CD4-positive, alpha-beta T cell treated with Interleukin-4 for 1 hour (primary cell): ENCODE measurements at regions not wholly inside any gene's neighbourhood (a gene's known extent, or its start where the extent isn't known, plus 50 kb on each side); places are given as distances from the start of the nearest gene placed in this dataset.

Experiments used
- DNase-seq, 2 donors: peaks; one replicate each; pipeline ENCODE4 v3.0.0-alpha.2; 2020 to 2022

DNA sequence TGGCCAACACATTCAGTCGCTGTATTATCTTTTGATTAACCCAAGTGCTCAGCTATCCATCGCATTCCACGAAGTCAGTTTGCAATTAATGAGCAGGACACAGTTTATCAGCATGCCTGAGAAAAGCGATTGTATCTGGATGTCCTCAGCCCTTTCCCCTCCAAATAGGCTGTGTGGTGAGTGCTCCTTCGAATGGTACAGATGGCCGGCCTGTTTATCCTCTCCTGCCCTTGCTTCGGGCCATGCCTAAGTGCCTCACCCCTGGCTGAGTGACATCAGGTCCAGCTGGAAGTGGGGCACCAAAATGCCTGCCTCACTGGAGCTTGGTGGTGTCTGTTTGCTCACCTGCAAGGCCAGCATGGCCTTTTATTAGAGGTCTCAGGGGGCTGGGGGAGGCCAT is 317.3 kb downstream of the GADD45G start:
- DNase-seq: no peak

DNA sequence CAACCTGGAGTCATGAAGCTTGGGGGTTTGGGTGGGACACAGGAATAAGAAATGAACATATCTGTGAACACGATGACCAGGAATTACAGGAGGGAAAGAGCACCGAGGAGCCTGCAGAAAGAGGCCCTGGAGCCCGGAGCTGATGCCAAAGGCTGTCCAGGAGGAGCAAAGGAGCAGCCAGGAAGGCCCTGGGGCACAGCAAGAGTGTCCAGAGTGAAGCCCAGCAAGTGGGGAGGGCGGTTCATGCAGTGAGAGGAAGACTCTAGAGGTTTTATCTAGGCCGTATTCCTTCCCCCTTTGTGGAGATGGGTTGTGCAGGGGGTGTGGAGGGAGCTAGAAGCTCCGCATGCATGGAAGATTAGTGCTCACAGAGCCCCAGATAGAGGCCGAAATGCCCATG is 318.4 kb downstream of the GADD45G start:
- DNase-seq: no peak

DNA sequence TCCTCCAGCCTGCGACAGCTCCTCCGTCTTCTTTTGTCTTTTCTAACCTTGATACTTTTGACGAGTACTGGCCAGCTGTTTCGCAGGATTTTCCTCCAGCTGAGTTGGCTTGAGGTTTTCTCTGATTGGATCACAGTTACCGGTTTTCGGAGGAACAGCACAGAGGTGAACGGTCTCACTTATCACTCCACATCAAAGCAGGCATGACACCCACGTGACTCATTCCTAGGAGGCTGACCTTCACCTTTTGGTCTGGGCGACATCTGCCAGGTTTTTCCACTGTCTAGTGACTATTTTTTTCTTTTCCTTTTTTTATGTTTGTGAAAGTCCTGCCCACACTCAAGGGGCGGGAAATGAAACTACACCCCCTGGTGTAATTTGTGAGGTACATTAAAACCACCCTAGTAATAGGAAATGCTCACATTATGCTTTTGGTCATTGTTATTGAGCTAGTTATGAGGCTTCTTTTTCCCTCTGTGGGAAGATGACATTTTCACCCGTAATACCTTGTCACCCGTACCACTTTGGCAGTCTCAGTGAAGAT is 319.2 kb downstream of the GADD45G start:
- peak in 1 of 2 donors; percentile 35 for DNase-seq

DNA sequence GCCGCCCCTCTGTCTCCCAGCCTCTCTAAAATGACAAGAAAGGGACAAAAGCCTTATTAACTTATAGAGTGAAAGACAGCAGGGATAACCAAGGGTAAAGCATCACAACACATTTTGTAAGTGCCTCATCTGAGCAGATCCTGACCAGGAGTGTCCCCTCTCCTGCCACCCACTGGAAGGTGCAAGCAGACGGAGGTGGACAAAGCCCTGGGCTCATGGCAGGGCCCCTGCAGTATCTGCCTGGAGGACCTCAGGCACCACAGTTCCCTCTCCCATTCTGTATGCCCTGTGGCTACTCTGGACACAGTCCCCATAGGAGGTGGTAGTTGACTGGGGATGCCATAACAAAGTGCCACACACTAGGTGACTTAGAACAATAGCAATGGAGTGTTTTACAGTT is 319.8 kb downstream of the GADD45G start:
- DNase-seq: no peak

DNA sequence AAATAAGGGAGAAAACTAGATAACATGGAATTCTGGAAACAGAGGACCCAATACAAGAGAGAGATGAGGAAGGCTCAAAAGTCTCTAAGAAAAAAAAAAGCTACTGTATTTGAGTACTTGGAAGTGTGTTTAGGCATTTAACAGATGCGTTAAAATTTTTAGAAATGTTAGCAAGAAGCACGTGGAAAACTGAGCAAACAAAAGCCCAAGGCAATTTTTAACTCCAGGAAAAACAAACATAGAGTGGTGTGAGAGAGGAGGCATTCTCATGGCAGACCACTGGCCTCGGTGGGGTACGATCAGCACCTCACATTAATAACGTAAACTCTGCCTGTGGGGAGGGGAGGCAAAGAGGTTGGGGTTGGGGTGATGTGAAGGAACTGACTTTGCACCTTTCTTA is 321.4 kb downstream of the GADD45G start:
- DNase-seq: no peak

DNA sequence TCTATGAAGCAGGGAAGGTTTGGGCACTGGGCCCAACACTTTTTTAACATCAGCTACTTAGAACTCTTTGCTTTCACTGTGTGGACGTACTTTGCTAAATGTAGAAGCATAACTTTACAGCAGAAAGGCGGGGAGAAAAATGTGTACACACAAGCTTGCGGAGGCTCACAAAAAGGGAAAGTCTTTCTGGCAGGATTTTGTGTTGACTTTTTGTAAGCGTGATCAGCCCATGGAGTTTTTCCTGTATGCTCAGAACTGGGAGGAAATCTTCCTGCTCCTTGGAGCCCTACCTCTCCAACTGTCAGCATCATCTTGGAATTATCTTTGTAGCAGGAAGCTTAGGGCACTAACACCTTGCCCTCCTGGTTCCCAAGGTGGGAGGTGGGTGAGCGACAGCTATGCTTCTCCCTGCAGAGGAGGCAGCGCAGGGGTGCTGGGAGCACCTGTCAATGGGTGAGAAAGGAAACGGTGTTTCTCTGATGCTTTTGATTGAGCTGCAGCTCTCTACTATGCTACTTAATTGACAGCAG is 321.9 kb downstream of the GADD45G start:
- no peak for DNase-seq

DNA sequence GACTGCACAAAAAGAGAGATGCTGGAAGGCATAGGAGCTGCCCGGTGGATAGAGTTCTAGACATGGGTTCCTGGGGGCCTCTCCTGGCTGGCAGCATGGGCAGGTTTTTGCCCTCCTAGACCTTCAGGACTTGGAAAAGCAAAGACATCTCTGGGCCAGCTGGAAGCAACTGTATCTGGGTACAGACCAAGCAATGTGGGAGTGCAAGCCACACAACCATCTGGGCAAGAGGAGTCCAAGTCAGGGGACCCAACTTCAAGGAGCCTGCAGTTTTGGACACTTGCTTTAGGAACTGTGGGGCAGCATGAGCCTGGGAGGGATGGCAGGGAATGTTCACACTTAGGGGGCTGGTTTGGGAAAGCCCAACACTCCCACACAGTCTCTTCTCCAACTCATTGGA is 323.3 kb downstream of the GADD45G start:
- no peak for DNase-seq

DNA sequence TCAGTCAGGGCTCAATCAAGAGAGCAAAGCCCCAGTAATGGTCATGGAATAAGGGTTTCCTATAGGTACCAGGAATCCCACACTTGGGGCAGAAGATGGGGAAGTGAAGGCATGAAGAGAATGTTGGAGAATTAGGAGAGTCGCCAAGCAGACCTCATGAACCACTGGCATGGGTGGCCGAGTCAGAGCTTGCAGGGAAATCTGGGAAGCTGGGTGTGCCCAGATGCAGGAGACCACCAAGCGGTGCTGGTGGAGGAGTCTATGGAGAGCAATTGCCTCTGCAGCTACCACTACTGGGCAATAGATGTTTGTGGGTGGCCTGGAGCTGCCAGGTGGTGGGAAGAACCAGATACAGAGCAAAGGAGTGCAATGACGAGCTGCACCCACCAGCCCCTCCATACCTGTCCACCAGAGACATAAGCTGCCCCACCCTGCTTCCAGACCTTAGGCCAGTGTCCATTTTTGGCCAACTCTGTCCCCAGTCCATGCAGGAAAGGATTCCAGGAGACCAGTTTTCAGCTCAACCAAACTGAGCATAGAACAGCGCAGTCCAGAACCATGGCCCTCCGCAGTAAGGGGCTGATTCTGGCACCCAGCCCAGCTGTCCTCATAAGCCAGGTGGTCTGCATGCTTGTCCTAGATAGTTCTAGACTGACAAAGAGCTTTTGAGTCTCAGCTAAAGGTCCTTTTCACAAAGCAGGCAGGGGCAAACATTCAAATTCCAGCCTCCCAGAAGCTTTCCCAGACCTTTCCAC is 323.9 kb downstream of the GADD45G start:
- DNase-seq: no peak

DNA sequence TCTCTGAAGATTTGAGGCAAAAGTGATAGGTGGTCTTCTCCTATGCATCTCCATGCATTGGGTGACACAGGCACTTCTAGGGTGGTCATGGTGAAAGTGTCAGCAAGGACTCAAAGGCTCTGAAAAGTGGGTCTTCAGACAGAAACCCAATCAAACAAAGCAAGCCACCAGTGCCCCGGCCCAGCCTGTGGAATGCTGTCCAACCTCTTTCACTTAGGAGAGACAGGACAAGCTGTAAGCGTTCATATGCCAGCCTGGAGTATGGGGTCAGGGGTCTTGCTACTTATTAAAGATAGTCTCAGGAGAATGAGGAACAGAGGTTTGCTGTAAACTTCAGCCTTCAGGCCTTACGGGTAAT is 324.5 kb downstream of the GADD45G start:
- DNase-seq: no peak

DNA sequence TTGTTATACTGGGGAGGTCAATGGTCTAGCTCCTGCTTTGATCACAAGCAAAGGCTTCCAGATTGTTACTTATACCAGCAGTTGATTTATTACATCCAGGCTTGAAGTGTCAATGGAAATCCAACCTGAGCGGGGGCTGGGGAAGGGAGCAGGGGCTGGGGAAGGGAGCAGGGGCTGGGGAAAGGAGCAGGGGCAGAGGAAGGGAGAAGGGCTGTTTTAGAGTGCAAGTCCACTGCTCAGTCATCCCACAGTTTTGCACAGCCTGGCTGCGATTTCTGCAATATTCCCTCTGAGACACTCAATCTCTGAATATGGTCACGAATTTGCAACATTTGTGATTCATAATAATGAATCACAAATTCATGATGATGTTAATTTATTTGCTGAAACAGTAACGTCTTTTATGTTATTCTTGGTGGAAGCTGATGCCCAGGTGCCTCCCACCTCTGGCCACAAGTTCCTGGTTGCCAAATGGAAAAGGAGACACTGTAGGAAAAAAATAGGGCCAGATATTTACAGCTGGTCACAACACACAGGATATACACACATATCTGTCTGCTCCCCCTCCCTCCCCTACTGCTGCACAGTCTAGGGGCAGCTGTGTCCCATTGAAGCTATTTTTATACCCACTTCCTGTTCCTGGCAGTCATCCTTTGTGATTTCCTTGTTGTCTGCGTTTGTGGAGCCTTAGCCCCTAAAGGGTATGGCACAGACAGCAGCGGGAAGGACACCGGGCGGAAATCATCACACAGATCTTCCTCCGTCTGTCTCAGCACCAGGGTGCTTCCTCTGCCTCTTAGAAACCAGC is 325.1 kb downstream of the GADD45G start:
- no peak for DNase-seq

DNA sequence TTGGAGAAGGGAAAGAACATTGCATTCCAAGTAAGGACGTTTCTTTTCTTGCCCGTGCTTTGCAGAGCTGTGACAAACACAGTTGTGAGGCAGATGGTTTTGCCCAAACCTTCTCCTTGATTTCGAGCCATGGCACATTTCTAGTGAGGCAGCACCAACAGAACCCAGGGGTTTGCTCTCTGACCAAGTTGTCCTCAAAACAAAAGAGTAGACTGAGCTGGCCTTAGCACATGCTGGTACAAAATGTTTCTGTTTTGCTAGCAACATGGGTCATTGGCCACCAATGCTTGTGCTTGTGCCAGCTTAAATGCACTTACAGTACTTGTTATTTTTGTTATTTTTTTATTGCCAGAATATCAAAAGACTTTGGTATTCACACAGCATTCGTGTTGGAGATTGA is 328.8 kb downstream of the GADD45G start:
- no peak for DNase-seq

DNA sequence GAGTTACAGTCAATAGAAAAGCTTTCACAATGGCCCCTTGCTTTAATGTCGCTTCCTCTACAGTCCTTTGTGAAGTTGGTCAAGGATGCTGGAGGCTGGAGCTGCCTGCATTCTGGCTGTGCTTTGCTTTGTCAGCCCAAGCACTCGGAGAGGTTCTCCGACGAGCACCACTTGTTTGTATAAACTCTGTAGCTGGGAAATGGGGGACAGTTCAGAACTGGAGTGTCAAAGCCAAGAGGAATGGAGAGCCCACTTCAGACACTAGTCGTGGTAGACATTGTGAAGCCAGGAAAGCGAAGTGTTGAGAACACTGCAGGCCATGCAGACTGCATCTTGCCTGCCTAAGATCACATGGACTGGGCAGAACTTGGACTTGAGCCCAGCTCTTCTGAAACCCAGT is 330.3 kb downstream of the GADD45G start:
- DNase-seq: no peak

DNA sequence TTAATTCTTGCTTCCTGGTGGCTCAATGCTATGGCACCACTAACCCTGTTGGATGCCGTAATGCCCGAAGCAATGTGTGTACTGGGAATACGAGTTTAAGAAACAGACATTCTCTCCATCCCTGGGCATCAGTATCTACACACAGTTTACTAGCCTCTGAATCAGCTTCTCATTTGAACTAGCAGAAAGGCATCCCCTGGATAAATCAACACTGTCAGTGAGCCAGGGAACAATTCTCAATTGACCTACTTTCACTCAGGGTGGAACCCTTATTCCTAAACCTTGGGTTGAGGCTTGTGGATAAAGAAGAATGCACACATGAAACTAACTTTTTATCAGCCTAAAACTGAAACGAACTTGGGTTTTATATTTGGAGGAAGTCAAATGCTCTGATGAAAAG is 331.0 kb downstream of the GADD45G start:
- no peak for DNase-seq

DNA sequence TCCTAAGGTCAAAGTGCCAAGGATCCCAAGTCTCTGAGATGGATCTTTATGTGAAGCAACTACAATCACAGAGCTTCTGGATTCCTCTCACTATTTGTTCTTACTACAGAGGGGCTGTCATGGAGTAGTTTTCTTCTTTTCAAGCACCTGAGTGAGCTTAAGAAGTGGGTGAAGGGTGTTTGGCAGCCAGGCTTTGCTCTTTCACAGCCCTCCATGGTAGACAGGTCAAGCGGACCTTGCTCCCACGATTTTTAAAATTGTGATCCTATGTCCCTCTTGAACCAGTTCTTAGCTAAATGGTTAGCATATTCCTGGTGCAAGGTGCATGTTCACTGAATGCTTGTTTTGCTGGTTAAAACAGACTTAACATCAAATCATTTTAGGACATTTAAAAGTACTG is 332.2 kb downstream of the GADD45G start:
- no peak for DNase-seq

DNA sequence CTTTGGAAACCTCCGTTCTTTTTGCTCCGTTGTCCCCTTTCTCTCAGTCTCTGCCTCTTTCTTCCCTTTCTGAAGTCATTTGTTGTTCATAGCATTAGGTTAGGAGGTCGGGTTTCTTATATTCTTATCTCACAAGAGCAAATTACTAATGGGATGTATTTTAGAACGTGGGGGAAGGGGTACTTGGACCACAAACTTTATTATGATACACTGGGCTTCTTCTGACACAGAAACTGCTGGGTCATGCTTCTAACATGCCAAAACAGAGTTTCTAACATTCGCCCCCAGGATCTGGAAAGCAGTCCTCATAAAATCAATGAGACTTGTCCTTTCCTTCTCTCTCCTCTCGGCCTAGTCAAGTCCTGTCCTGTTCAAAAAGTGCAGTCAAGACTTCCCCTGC is 334.4 kb downstream of the GADD45G start:
- DNase-seq: no peak

DNA sequence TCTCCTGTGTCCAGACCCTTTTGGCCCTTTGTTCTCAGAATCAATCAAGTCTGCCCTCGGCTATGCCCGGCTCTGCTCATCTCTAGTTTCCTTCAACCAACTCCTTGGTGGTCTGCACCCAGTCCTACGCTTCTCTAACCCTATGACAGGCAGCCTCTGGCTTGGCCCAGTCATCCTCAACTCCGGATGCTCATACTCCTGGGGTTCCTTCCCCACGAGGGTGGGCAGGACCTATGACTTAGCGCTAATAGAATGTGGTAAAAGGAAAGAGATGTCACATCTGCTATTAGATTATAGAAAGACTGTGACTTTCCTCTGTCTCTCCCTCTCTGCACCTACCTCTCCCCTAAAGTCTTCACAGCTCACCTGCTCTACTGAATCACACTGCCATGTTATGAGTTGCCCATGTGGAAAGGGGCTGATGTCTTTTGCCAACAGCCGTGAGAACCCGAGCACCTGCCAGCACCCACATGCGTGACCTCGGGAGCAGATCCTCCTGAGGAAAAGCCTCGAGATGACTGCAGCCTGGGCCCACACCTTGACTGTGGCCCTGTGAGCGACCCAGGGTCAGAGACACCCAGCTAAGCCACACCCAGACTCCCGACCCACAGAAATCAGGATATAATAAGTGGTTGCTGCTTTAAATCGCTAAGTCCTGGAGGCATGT is 334.9 kb downstream of the GADD45G start:
- no peak for DNase-seq

DNA sequence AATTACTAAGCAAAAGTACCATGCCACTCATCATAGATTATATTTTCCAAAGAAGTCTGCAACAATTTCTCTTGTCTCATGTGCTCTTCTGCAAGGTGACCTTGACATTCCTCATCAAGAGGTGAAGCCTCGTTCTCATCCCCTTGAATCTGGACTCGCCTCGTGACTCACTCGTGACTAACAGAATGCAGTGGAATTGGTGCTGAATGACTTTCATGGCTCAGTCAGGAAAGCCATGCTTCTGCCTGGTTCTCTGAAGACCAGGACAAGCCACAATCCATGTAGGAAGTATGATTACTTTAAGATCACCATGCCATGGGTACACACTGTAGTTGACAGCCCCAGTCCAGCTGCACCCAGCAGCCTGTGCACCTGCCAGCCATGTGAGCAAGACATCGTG is 335.8 kb downstream of the GADD45G start:
- DNase-seq: no peak

DNA sequence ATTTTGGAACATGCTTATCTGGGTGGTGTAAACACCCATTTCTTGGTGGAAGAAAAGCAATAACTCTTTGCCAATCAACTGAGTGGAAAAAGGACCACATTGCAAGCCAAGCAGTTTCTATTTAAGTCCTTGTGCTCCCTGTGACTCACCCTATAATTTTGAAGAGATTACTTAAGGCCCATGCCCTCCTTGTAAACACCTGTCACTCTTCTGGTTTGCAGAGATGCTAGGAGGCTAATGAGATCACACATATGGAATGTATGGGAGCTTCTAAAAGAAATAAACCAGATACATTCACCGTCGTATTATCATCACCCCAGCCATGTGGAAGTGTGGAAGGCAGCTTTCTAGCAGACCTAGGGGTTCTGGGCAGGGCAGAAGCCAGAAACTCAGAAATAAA is 337.1 kb downstream of the GADD45G start:
- no peak for DNase-seq

DNA sequence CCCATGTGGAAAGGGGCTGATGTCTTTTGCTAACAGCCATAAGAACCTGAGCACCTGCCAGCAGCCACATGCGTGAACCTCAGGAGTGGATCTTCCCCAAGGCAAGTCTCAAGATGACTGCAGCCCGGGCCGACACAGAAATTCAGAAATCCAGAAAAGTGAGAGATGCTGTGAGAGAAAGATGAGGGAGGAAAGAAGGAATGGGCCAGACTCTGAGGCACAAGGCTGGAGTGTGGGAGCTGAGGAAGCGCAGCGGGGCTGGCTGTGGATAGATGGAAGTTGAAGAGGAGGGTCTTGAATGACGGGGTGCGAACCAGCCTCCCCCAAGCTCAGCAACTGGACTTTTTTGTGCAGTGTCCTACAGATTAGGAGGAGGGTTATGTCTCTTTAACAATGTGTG is 337.8 kb downstream of the GADD45G start:
- DNase-seq: no peak

DNA sequence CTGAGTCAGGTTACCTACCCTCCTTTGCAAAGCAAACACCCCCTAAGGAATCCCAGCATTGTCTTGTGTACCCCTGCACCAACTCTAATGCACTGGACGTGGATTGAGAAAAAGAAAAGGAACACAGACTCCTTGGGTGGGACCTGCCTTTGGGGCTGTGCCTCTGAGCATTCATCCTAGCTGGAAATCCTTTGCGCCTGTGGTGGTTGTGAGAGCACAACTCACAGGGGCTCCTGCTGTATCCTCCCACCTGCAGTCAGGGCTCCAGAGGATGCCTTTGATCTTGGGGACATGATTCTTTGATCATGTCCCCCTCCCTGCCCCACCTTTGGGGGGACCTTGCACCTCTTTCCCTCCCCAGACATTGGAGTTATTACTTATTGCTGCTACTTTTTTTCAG is 338.5 kb downstream of the GADD45G start:
- DNase-seq: no peak

DNA sequence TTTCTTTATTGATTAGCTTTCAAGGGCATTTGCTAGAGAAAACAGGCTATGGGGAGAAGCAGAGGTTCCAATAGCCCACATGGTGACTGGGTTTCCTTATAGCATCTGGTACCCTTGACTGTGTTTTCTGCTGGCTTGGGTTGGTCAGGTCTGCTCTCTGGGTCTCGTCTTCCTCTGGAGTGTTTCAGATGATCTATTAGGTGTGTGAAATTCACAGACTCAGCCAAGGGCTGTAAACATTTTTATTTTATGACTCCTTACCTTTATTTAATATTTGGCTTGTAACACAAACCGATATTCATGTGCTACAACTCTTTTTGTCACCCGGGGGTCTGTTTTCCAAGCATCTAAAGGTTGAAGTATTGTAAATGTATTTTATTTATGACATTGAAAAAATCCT is 338.9 kb downstream of the GADD45G start:
- no peak for DNase-seq

DNA sequence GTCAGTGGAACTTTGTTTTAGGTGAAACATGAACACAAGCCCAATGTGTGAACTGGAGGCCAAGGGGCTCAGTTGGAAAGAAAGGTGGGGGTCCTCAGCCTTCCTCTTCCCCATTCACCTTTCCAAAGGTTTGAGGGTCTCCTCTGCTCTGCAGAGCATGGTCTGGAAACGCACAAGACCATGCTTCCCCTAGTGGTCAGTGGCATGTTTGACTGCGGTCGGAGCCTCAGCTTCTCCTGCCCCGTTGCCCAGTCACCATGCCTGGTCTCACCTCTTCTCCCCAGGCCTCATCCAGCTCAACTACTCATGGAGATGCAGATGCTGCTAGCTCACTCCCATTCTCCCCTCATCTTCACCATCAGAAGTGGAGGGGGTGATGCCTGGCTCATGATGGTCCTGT is 340.3 kb downstream of the GADD45G start:
- no peak for DNase-seq

DNA sequence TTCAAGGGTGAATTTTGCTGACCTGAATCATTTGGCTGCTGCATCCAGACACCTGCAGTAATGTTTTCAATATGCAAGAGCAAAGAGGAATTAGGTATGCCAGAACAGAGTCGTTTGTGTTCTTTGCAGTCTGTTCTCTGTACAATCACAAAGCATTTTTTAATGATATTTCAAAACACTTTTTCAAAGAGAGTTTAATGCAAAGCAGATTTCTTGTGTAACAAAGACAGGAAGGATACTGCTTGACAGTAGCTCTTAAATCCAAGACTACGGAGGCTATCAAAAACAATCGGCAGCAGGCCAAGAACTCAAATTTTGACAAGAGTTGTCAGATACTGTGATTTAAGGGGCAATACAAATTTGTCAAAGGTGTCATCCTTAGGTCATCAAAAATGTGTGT is 341.9 kb downstream of the GADD45G start:
- DNase-seq: no peak

DNA sequence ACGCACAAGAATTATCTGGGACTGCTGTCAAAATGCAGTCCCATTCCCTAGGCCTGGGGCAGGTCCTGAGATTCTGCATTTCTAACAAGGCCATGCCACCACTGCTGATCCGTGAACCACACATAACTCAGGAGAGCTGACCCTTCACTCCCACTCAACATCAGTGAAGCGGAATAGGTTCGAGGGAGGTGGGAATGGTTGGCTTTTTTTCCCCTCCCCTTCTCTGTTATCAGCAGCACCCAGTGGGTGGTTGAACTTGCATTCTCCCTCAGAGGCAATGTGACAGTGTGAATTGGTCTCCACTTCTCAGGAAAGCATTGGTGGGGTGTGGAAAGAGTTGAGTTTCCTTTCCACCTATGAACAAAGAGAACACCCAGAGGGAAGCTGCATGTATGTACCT is 344.3 kb downstream of the GADD45G start:
- DNase-seq: no peak
